ENCODE measurements at regions not wholly inside any gene's neighbourhood (a gene's known extent, or its start where the extent isn't known, plus 50 kb on each side); places are given as distances from the start of the nearest gene placed in this dataset.

DNA sequence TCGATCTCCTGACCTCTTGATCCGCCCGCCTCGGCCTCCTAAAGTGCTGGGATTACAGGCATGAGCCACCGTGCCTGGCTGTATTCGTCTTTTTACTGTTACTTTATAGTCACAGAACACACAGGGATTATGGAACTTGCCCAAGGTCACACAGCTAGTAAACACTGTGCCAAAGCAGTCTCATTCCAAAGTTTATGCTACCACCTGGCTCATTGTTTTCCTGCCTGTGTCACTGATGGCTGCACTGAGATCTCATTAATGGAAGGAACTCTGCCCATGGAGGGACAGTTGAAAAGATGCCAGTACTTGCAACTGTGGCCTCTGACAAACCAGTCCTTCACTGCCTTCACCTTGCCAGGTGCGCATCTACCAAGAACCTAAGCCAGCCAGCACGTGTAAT is 517.7 kb downstream of the BCOR start:
- Mint-ChIP-seq H3K4me3 (no peak overlapping the region), H3K36me3 (no peaks in the 10 kb centered on the region), H3K27ac (no peak overlapping the region), H3K9me3 (no peaks in the 10 kb centered on the region), H3K27me3 (ENCODE audit: low read depth in 3 of 3) (peaks cover 0 to 18% (median 3%) of the 10 kb centered on the region in 3 donors), H3K4me1 (peaks cover 0 to 2% of the 10 kb centered on the region in 2 donors)
- DNase-seq: no peak

DNA sequence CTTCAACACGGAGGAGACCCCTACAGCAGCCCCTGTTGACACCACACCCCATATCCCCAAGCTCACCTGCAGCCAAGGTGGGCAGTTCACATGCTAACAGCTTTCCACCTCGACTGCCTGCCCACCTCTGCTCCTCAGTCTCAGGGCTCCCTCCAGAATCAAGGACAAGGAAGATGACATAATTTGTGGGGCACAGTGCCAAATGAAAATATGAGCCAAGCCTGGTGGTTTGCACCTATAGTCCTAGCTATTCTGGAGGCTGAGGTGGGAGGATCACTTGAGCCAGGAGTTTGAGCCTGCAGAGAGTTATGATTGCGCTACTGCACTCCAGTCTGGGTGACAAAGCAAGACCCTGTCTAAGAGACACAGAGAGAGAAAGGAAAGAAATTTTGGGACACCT is 516.3 kb downstream of the BCOR start:
- Mint-ChIP-seq H3K27ac (no peak overlapping the region), H3K4me3 (no peak overlapping the region), H3K4me1 (peaks cover 0 to 2% of the 10 kb centered on the region in 2 donors), H3K9me3 (no peaks in the 10 kb centered on the region), H3K27me3 (ENCODE audit: low read depth in 3 of 3) (peaks cover 0 to 23% (median 3%) of the 10 kb centered on the region in 3 donors), H3K36me3 (no peaks in the 10 kb centered on the region)
- DNase-seq: no peak

DNA sequence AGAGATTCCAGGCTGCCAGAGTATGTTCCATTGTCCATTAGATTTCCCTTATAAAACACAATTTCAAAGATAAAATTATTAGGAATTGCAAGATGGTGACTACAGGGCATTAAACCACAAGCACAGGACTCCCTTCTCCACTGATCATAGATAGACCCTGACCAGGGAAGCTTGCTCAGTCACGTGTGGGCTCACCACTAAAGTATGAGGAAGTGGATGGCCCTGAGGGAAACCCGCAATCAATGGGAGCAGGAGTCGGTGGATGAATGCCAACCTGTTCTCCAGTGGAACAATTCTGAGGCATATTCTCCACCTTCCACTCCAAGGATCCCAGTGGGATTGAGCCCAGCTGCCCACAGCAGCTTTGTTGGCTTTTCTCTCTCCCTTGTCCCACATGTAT is 515.7 kb downstream of the BCOR start:
- Mint-ChIP-seq H3K27ac (no peak overlapping the region), H3K27me3 (ENCODE audit: low read depth in 3 of 3) (peaks cover 0 to 26% (median 3%) of the 10 kb centered on the region in 3 donors), H3K36me3 (no peaks in the 10 kb centered on the region), H3K4me3 (no peak overlapping the region), H3K9me3 (no peaks in the 10 kb centered on the region), H3K4me1 (peaks cover 0 to 2% of the 10 kb centered on the region in 2 donors)
- no peak for DNase-seq

- no peak for DNase-seq
- peaks cover 0 to 22% (median 0%) of the 10 kb centered on the region in 3 donors for H3K27me3 Mint-ChIP-seq (ENCODE audit: low read depth in 3 of 3)
Observed at GRCh38 chrX:39582976-39583375, 514.8 kb downstream of the BCOR start.

DNA sequence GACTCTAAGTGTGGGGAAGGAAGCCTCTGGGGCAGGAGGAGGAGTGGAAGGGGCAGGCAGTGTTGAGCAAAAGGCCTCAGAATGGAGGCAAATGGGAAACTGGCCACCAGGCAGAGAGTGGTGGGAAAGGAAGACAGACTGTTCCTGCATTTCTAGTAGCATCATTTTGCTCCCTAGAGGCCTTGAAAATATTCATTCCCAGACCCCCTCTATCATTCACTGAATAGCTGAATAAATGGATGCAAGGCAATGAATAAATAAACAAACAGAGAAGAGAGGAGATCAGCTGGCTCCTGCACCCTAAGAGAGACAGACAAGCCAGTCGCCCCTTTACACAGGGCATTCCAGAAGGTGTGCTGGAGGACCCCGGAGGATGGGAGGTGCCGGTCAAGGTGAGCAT is 511.9 kb downstream of the BCOR start:
- Mint-ChIP-seq H3K36me3 (no peaks in the 10 kb centered on the region), H3K4me1 (no peaks in the 10 kb centered on the region), H3K4me3 (no peak overlapping the region), H3K27me3 (ENCODE audit: low read depth in 3 of 3) (peaks cover 0 to 23% (median 0%) of the 10 kb centered on the region in 3 donors), H3K27ac (no peak overlapping the region), H3K9me3 (no peaks in the 10 kb centered on the region)
- DNase-seq: no peak

More at GRCh38 chrX:39582976-39583375, 514.8 kb downstream of the BCOR start:
- H3K4me3 Mint-ChIP-seq: no peak overlapping the region
- no peaks in the 10 kb centered on the region for H3K36me3 Mint-ChIP-seq
- peaks cover 0 to 2% of the 10 kb centered on the region in 2 donors for H3K4me1 Mint-ChIP-seq
- no peaks in the 10 kb centered on the region for H3K9me3 Mint-ChIP-seq
- no peak overlapping the region for H3K27ac Mint-ChIP-seq

- DNase-seq: no peak
- Mint-ChIP-seq H3K4me1 (no peaks in the 10 kb centered on the region), H3K9me3 (no peaks in the 10 kb centered on the region), H3K27ac (peak overlapping the region in 1 of 6 donors; percentile 51), H3K4me3 (no peak overlapping the region), H3K36me3 (no peaks in the 10 kb centered on the region), H3K27me3 (ENCODE audit: low read depth in 3 of 3) (peaks cover 0 to 21% (median 0%) of the 10 kb centered on the region in 3 donors)
Observed at GRCh38 chrX:39586359-39586758, 511.4 kb downstream of the BCOR start.

DNA sequence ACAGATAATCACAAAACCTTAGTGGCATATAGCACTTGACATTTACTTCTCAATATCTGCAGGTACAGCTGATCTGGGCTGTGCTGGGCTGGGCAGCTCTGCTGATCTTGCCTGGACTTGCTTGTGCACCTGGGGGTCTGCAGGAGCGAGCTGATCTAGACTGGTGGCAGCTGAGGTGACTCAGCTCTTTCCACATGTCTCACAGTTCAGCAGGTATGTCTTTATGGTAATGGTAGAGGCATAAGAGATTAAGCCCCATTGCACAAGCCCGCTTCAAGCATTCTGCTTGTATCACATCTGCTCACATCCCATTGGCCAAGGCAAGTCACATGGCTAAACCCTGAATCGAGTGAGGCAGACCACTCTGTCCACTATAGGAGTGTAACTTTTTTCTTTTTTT is 506.7 kb downstream of the BCOR start:
- Mint-ChIP-seq H3K9me3 (no peaks in the 10 kb centered on the region), H3K27ac (no peak overlapping the region), H3K4me3 (no peak overlapping the region), H3K36me3 (no peaks in the 10 kb centered on the region), H3K27me3 (ENCODE audit: low read depth in 3 of 3) (peaks cover 0 to 14% (median 6%) of the 10 kb centered on the region in 3 donors), H3K4me1 (no peaks in the 10 kb centered on the region)
- no peak for DNase-seq

GRCh38 chrX:39592776-39593175 is 505.0 kb downstream of the BCOR start:
- H3K4me3 Mint-ChIP-seq: no peak overlapping the region
- no peak for DNase-seq
- peaks cover 0 to 8% (median 6%) of the 10 kb centered on the region in 3 donors for H3K27me3 Mint-ChIP-seq (ENCODE audit: low read depth in 3 of 3)
- no peaks in the 10 kb centered on the region for H3K36me3 Mint-ChIP-seq
- H3K9me3 Mint-ChIP-seq: no peaks in the 10 kb centered on the region
- no peaks in the 10 kb centered on the region for H3K4me1 Mint-ChIP-seq
- H3K27ac Mint-ChIP-seq: no peak overlapping the region

DNA sequence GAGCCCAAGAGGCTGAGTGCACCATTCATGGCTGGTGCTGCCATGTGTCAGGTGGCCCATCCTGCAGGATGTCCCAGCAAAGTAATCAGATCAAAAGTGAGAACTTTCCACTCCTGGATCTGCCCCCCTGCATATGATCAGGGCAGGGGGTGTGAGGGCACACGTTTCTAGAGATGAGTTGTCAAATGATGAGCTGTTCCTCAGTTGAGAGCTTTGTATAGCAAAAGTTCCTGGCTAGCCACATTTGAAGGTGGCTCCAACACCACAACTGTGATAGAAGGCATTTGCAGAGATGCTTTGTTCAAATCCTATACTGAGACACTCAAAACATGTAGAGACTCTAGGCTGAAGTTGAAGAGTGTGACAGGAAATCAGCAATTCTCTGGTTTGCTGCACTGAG is 501.8 kb downstream of the BCOR start:
- no peaks in the 10 kb centered on the region for H3K4me1 Mint-ChIP-seq
- H3K4me3 Mint-ChIP-seq: no peak overlapping the region
- no peaks in the 10 kb centered on the region for H3K36me3 Mint-ChIP-seq
- H3K27ac Mint-ChIP-seq: no peak overlapping the region
- H3K27me3 Mint-ChIP-seq (ENCODE audit: low read depth in 3 of 3): peaks cover 0 to 6% (median 4%) of the 10 kb centered on the region in 3 donors
- H3K9me3 Mint-ChIP-seq: no peaks in the 10 kb centered on the region
- DNase-seq: no peak

- Mint-ChIP-seq H3K4me3 (no peak overlapping the region), H3K4me1 (no peaks in the 10 kb centered on the region), H3K36me3 (no peaks in the 10 kb centered on the region), H3K27ac (no peak overlapping the region), H3K27me3 (ENCODE audit: low read depth in 3 of 3) (peaks cover 0 to 5% (median 4%) of the 10 kb centered on the region in 3 donors), H3K9me3 (no peaks in the 10 kb centered on the region)
- DNase-seq: no peak
Observed at GRCh38 chrX:39596437-39596836, 501.3 kb downstream of the BCOR start.

DNA sequence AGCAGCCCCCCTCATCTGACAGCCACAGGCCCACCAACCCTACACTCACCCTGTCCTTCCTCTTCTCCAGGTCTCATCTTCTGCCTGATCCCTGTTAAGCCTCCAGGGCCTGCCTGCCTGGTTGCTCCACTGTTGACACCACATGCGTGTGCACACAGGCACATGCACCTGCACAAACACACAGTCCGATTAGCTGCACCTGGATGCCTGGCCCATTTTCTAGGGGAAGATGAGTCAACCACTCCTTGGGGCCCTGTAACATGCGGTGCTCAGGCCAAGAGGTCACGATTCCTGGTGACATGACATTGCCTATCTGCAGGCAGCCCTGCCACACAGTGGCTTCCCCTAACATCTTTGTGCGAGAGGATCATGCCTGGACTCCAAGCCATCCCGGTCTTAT is 498.4 kb downstream of the BCOR start:
- Mint-ChIP-seq H3K4me3 (no peak overlapping the region), H3K27ac (no peak overlapping the region), H3K9me3 (no peaks in the 10 kb centered on the region), H3K36me3 (no peaks in the 10 kb centered on the region), H3K4me1 (no peaks in the 10 kb centered on the region), H3K27me3 (ENCODE audit: low read depth in 3 of 3) (peaks cover 0 to 8% (median 3%) of the 10 kb centered on the region in 3 donors)
- DNase-seq: no peak

DNA sequence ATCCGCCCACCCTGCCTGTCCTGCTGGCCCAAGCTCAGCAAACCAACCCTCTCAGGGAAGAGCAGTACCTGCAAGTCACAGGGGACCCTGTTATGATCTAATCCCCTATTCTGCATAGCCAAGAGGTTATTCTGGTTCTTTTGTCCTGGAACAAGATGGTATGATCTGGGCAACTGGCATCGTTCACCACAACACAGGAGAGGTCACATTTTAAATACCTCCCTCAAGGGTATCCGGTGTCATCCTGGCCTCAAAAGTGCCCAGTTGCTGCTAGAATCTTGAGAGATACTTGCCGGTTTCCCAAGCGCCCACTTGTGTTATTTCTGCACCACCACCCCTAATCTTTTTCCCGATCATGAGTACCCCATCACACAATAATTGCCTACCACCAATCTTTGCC is 497.5 kb downstream of the BCOR start:
- DNase-seq: no peak
- Mint-ChIP-seq H3K9me3 (no peaks in the 10 kb centered on the region), H3K36me3 (no peaks in the 10 kb centered on the region), H3K4me3 (no peak overlapping the region), H3K4me1 (no peaks in the 10 kb centered on the region), H3K27me3 (ENCODE audit: low read depth in 3 of 3) (peaks cover 0 to 8% (median 3%) of the 10 kb centered on the region in 3 donors), H3K27ac (no peak overlapping the region)

- H3K27ac Mint-ChIP-seq: no peak overlapping the region
- H3K27me3 Mint-ChIP-seq (ENCODE audit: low read depth in 3 of 3): peaks cover 0 to 10% (median 3%) of the 10 kb centered on the region in 3 donors
Observed at GRCh38 chrX:39601231-39602177, 496.3 kb downstream of the BCOR start.

GRCh38 chrX:39602195-39602594 is 495.6 kb downstream of the BCOR start:
- no peaks in the 10 kb centered on the region for H3K36me3 Mint-ChIP-seq
- H3K4me1 Mint-ChIP-seq: no peaks in the 10 kb centered on the region
- peaks cover 0 to 10% (median 3%) of the 10 kb centered on the region in 3 donors for H3K27me3 Mint-ChIP-seq (ENCODE audit: low read depth in 3 of 3)
- no peak overlapping the region for H3K4me3 Mint-ChIP-seq
- no peak overlapping the region for H3K27ac Mint-ChIP-seq
- no peaks in the 10 kb centered on the region for H3K9me3 Mint-ChIP-seq
- no peak for DNase-seq

More at GRCh38 chrX:39601231-39602177, 496.3 kb downstream of the BCOR start:
- DNase-seq: no peak
- H3K36me3 Mint-ChIP-seq: no peaks in the 10 kb centered on the region
- H3K4me3 Mint-ChIP-seq: no peak overlapping the region
- no peaks in the 10 kb centered on the region for H3K4me1 Mint-ChIP-seq
- H3K9me3 Mint-ChIP-seq: no peaks in the 10 kb centered on the region

Data from immature natural killer cell (primary cell).